ENCODE measurements at regions not wholly inside any gene's neighbourhood (a gene's known extent, or its start where the extent isn't known, plus 50 kb on each side); places are given as distances from the start of the nearest gene placed in this dataset.

DNA sequence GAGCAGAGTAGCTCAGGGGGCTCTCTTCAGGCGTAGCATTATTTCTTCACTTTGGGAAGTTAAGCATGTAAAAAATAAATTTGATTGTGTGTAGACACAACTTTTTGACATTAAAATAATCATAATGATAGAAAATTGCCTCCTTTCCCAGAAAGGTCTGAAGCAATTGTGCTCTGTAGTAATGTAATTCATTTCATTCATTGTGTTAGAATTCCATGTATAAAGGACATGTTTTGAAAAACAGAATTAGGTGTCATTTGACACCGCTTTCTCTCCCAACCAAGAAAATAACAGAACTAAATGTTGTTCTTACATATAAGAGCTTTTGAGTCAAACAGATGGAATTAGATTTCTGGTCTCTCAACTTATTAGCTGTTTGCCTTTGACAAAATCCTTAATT lies 1064.2 kb upstream of the FAM98A start:
- TF ChIP-seq, protein P1, sequence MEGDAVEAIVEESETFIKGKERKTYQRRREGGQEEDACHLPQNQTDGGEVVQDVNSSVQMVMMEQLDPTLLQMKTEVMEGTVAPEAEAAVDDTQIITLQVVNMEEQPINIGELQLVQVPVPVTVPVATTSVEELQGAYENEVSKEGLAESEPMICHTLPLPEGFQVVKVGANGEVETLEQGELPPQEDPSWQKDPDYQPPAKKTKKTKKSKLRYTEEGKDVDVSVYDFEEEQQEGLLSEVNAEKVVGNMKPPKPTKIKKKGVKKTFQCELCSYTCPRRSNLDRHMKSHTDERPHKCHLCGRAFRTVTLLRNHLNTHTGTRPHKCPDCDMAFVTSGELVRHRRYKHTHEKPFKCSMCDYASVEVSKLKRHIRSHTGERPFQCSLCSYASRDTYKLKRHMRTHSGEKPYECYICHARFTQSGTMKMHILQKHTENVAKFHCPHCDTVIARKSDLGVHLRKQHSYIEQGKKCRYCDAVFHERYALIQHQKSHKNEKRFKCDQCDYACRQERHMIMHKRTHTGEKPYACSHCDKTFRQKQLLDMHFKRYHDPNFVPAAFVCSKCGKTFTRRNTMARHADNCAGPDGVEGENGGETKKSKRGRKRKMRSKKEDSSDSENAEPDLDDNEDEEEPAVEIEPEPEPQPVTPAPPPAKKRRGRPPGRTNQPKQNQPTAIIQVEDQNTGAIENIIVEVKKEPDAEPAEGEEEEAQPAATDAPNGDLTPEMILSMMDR (IDR thresholded peaks at IDR 0.05; ENCODE audit: low read depth, low read length) = no peak
- no peak for TF ChIP-seq EZH2phosphoT487 (IDR thresholded peaks at IDR 0.05; ENCODE audit: low read depth)

Measured in OCI-LY3 (cell line).